Activated gamma-delta T cell treated with Interleukin-2 at 50 U/mL for 16 hours (primary cell): ENCODE measurements at regions not wholly inside any gene's neighbourhood (a gene's known extent, or its start where the extent isn't known, plus 50 kb on each side); places are given as distances from the start of the nearest gene placed in this dataset.
"Not testable (repeated sequence)": the region's sequence is repeated elsewhere in the genome, so short reads cannot be mapped to it uniquely, and the experiment has no call there.

ENCODE experiments used
- DNase-seq: peaks from one replicate; pipeline ENCODE4 v3.0.0-alpha.2; 2020

DNA sequence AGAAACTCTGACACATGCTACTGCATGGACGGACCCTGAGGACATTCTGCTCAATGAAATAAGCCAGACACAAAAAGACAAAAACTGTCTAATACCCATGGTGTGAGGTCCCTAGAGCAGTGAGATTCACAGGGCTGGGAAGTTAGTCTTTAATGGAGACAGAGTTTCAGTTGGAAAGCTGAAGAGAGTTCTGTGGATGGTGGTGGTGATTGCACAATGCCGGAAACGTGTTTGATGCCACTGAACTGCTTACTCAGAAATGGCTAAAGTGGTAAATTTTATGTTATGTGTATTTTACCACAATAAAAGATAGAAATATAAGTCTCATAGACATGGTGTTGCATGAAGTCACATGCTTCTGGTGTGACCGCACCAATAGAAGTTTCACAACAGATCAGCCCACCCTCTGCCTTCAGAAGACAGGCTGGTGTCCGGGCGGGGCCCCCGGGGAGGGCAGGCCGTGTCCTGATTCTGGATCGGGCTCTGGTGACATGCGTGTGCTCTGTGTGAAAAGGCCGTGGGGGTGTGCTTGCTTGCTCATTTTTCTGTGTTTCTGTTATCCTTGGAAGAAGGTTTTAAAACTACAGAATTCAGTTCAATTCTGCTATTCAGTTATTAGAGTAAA lies 108.5 kb upstream of the ZNF469 start:
- DNase-seq, result not testable (repeated sequence)

DNA sequence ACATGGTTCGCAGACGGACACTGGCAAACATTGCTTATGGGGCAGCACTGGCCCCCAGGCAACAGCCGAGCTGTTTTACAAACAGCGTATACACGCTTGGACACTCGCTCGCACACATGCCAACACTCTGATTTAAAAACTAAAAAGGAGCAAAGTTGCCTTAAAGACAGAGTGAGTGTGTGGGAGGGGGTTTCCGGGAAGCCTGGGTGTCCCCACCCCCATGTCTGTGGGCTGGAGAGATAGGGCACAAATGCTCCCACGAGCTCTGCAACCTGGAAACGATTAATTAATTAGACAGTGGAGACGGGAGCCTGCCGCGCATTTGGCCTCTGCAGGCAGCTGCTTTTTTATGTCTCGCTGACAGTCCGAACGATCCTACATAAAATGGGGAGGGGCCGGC lies 107.9 kb upstream of the ZNF469 start:
- DNase-seq, result no peak

DNA sequence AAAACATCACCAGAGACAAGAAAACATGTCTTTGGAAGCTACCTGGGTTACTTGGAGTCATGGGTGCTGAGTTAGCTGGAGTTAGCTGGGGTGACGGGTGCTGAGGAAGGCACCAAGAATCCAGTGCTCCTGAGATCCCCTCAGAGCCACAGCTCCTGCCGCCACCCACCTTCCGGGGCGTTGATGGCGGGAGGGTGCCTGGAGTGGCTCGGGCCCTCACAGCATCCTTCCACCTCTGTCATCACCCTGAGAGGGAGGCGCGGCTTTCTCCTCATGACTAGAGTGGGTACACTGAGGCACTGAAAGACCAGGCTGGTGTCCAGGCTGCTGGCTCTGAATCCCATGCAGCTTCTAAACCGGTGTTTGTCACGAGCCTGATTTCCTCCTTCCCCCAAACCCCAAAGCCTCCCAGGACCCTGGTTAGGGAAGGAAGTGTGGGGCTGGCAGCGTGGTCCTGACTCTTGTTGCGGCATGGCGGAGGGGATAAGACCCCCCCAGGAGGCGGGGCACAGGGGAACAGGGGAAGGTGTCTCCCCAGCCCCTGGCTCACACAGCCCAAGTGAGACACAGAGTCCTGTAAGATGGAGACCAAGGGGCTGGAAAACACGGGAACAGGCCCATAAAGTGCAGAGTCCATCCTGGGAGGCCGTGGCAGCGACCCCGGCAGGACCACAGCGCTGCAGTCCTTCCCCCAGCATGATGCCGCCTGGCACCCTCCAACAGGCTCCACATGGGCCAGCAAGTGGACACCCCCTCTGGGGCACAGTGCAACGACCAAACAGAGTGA lies 107.2 kb upstream of the ZNF469 start:
- DNase-seq, result not testable (repeated sequence)

DNA sequence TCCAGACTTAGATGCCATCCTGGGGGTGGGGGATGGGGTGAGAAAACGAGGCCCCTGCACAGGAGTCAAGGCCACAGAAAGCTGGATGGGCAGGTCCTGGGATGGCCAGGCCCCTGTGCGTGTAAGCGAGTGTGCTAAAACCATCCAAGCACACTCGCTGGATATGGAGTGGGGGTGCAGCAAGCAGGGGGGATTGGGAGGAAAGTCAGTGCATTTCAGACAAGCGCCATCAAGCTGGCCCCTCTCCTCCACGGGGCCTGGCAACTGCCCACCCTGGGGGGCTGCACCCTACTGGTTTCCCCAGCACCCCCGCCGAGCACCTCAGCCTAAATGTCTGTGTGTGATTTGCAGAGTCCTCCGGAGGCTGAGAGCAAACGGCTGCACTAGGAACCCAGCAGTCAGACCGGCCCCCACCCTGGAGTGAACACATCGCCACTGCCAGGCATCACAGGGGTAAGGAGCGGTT lies 106.6 kb upstream of the ZNF469 start:
- DNase-seq, result not testable (repeated sequence)

DNA sequence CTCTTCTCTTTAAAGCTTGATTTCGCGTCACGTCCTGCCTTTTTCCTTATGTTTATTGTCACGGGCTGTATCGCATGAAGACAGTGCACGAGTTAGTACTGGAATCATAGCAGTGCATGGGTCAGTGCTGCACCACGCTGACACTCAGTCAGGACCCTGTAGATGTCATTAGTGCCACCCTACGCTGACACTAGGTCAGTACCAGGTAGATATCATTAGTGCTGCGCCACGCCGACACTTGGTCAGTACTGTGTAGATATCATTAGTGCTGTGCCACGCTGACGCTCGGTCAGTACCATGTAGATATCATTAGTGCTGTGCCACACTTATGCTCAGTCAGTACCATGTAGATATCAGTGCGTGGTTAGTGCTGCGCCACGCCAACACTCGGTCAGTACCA lies 106.2 kb upstream of the ZNF469 start:
- no peak for DNase-seq

DNA sequence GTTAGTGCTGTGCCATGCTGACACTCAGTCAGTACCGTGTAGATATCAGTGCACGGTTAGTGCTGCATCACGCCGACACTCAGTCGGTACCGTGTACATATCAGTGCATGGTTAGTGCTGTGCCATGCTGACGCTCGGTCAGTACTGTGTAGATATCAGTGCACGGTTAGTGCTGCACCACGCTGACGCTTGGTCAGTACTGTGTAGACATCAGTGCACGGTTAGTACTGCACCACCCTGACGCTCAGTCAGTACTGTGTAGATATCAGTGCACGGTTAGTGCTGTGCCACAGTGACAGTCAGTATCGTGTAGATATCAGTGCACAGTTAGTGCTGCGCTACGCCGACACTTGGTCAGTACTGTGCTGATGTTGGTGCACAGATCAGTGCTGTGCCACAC lies 102.8 kb upstream of the ZNF469 start:
- no peak for DNase-seq

DNA sequence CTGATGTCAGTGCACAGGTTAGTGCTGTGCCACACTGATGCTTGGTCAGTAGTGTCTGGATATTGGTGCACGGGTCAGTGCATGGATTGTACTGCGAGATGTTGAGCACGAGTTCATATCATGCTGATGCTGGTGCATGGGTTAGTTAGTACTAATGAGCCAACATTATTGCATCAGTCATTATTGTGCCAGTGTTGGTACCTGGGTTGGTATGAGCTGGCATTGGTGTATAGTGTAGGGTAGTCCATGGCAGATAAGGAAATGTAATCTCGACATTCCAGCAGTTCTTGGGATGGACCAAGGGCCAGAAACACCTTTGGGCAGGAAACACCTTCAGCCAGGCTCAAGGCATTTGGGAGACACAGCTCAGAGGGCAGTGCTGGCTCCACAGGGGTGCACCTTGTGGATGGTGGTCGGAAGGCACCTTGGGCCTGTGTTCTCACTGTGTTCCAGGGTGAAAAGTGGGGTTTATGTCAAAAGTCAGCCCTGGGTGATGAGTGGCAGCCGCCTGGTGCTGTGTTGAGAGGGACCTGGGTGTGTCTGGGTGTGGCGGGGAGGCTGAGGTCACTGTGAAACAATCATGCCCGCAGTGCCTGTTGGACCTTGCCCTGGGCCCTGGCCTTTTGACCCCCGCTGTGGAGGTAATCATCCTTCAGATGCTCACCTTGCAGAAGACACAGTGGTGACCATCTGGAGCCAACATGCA lies 100.7 kb upstream of the ZNF469 start:
- no peak for DNase-seq

DNA sequence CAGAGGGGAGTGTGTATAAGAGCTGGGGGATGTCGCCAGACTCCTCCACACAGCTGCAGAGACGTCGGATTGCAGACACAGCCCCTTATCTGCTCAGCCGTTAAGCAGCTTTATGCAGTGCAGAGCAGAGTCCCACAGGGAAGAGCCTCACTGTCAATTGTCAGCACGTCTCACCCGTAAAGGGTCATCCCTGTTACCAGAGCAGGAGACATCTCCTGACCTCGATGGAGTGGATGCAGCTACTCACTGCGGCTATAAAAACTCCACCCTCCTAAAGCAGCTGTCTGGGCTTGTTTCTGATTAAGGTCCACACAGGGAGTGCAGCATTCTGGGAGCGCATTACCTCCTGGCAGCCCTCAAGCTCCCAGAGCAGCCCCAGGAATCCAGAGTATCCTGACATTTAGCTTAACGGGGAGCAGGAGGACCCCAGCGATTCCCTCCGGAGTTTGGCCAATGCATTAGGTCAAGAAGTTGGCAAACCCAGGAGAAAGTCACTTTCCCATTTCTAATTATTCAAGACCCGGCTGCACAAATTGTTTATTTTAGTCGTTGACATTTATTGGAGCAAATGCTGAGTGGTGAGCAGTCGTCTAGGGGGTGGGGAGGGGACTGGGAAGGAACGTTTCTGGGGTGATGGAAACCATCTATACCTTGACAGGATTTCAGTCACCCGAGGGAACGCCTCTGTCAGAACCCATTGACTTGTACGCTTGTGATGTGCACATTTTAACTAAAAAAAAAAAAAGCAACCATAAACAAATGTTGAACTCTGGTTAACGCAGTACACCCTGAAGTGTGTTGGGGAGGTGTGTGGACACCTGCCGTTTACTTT lies 100.0 kb upstream of the ZNF469 start:
- no peak for DNase-seq

DNA sequence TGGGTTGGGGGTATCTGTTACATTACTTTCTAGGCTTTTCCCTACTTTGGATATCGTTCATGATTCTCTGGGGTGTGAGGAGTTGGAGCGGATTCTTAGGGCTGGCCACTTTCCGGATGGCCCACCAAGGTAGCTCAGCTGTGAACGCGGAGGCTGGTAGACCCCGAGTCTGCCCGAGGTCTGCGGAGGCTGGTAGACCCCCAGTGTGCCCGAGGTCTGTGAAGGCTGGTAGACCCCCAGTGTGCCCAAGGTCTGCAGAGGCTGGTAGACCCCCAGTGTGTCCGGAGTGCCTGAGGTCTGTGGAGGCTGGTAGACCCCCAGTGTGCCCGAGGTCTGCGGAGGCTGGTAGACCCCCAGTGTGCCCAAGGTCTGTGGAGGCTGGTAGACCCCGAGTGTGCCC lies 99.2 kb upstream of the ZNF469 start:
- no peak for DNase-seq

DNA sequence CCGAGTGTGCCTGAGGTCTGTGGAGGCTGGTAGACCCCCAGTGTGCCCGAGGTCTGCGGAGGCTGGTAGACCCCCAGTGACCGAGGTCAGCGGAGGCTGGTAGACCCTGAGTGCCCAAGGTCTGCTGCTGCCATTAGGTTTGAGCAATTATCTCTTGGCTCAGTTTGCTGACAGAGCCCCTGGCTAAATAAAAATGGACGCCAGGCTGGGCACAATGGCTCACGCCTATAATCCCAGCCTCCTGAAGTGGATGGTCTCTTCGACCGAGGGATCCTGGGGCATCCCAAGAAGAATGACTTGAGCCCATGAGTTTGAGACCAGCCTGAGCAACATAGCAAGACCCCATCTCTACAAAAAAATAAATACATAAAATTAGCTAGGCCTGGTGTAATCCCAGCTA lies 98.7 kb upstream of the ZNF469 start:
- DNase-seq, result no peak

DNA sequence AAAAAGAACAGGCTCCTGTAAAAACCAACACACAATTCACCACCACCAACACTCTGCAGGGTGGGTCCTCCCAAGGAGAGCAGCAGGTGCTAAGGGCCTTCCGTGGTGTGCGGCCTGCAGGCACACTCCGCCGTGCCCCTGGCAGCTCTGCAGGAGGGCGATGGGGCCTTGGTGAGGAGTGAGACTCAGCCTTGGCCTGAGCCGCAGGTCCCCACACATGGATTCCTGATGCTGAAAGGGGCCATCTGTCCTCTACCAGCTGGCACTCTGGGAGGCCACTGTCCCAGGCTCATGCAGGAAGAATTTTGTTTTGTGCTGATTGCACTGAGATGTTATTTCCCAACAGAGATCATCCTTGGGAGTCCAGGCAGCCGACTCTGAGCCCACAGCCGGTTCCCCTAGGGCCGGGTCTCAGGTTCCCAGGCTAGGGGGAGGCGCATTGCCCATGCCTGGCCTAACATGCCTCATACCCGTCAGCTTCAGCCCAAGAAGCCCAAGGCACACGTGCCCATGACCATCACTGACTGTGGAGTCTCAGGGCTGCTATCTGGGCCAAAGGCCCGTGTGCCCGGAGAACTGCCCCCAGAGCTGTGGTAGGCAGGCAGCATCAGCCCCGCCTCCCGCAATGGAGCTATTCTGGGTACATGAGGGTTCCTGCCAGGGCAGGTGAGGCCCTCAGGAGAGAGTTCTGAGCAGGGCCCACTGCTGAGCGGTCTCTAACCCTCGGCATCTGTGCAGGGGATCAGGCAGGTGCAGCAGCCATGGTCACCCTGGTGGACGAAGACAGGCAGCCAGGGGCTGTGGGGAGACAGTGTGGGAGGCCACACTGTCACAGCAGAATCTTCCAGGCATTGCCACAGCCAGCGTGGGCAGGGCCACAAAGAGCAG lies 97.9 kb upstream of the ZNF469 start:
- DNase-seq, result no peak

DNA sequence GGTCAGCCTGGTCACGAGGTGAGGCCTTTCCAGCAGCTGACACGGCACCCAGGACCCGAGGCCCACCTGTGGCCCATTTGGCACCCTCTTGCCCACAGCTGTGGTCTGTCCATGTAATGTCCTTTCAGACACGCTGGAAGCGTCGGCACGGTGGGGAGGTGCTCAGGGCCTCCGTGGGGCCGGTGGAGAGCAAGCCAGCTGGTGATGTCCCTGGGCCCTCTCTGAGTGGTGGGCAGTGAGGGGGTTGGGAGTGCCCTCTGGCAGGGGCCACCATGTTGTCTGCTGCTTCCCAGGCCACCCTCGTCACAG lies 97.3 kb upstream of the ZNF469 start:
- DNase-seq, result no peak

DNA sequence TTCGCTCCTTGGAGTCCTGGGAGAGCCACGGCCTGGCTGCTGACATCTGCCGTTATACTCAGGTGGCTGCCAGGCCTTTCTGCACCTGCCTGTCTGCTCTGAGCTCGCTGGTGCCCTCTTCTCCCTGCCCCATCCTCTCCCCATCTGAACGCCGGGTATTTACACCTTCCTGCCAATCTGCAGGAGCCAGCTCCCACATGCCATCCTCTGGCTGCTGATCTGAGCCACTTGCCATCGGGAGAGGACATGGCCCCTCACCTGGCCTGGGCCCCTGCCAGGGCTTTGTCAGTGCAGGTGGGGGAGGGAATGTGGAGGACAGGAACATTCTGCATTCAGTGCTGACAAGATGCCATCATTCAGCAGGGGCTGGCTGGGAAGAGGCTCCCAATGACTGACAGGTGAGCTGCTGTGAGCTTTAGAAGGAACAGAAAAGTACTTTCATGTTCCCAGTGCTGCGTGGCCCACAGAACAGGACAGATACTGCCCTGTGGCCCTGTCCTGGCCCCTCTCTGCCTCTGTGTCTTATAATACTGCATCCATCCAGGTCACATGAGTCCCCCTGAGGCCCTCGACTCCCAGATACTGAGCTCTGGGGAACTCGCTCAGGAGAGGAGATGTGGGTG lies 96.3 kb upstream of the ZNF469 start:
- no peak for DNase-seq

DNA sequence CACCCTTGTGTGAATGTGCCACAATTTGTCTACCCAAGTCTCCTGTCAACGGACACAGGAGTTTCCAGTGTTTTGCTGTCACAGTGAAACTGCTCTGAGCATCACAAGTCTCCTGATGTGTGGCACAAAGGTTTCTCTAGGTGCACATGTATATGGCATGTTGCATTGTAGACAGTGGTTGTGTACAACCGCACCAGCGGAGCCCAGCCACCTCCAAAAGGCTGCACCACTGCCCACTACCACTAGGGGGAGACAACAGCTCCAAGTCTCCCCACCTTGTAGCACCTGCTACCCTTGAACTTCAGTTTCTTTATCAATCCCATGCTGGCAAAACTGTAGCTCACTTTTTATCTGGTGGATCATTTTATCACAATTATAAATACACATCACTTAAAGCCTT lies 95.5 kb upstream of the ZNF469 start:
- DNase-seq, result no peak

DNA sequence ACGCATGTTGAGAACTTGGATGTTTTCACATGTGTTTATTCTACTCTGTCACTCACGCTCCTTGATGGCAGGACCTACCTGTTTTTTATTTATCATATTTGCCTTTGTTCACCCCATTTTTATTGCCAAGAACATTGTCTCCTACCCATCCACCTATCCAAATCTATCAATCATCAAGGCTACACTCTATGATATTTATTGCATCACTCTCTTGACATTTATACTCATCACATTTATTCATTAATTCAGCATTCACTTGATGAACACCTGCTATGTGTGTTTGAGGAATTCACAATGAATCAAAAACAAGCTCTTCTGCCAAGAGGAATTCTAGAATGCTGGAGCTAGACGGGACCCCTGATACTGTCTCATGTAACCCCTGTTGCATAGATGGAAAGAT lies 94.5 kb upstream of the ZNF469 start:
- no peak for DNase-seq

DNA sequence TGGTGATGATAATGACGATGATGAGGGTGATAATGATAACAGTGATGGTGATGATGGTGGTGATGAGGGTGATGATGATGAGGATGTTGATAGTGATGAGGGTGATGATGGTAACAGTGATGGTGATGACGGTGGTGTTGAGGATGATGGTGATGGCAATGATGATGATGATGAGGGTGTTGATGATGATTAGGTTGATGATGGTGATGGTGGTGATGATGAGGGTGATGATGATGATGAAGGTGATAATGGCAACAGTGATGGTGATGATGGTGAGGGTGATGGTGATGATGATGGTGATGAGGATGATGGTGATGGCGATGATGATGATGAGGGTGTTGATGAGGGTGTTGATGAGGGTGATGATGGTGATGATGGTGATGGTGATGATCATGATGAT lies 93.8 kb upstream of the ZNF469 start:
- DNase-seq, result no peak

DNA sequence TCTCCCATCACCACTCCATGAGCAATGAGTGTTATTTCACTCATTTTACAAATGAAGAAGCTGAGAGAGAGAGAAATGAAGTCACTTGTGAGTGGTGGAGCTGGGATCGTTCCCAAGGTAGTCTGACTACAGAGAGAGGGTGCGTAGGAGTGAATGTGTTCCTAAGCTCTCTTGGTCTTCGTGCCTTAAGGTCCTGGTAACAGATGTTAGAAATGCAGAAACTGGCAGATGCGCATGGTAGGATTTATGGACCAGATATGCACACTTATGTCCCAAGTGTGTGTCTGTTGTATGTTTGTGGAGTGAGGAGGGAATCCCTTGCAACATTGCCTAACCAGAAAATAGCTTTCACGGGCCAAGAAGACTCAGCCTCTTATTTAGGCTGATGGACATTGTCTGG lies 93.2 kb upstream of the ZNF469 start:
- DNase-seq, result no peak

DNA sequence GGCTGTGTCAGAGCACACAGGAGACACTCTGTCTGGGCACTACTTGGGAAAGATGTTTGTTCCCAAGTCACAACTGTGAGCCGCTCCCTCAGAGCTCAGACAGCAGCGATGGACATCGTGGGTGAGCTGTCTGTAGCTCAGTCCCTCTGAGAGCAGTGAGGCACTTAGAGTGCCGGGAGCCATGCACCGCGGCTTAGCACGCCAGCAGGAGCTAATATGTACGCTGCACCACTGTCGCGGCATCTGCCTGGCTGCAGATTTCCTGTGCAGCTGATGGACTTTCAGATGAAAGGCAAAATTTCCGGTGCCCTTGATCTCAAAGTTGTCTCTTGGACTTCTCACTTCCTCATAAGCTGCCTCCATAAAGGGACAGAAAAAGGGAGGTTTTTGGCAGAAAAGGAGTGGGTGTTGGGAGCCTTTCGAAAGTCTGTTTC lies 92.8 kb upstream of the ZNF469 start:
- no peak for DNase-seq

DNA sequence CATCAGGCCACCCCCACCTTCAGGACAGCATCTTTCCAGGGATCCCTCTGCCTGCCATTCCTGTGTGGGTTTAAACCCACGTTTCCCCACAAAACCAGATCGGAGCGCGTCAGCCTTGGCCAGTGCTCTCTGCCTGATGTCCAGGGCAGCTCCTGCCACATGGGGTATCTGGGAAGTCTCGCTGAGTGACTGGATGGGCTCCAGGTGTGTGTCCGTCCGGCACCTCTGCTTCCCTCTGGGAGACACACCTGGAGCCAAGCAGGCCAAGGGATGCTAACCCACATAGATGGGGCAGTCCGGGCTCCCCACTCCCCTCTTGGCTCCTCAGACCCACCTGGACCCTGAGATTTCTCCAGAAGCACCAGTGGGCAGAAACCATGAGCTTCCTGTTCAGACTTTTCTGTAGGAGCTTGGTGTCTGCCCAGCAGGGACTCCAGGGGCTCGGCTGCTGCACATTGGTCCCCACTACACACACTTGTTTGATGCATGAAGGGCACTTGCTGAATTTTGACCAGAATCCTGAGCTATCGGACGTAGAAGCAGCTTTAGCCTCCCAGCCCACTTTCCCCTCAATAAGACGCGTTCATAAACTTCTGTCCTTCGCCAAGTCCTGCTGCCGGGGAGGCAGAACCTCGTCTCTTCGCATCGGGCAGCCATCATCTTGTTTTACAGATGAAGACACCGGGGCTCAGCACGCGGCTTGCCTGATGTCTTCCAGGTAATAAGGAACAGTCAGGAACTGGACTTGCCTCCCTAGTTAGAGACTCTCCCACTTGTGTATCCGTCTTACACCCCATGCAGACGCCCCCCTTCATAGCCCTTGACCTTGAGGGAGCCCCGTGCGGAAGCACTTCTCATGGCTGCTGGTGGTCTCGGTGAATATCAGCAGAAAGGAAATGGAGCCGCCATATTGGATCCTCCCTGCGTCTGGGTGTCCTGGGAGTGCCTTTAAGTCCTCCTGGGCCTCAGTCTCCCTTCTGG lies 91.6 kb upstream of the ZNF469 start:
- DNase-seq, result no peak
